ENCODE measurements at regions not wholly inside any gene's neighbourhood (a gene's known extent, or its start where the extent isn't known, plus 50 kb on each side); places are given as distances from the start of the nearest gene placed in this dataset.
A peak's percentile ranks its signal among the peaks of the same experiment; 100 is the strongest.

GRCh38 chr12:130007771-130008170 lies 103.9 kb upstream of the TMEM132D start:
- no peak for DNase-seq (ENCODE audit: low read depth, low spot score)
- TF ChIP-seq CTCF (IDR thresholded peaks at IDR 0.05; ENCODE audit: low read depth, low read length), result no peak
- in situ Hi-C loops (cut with HindIII; ENCODE audit: low sequenced_read_pairs), result no loop called here
- no peak overlapping the region for H3K4me3 ChIP-seq (ENCODE audit: low read depth, low read length)

- in situ Hi-C loops (cut with HindIII; ENCODE audit: low sequenced_read_pairs), result no loop called here
- no peak overlapping the region for H3K4me3 ChIP-seq (ENCODE audit: low read depth, low read length)
- TF ChIP-seq CTCF (IDR thresholded peaks at IDR 0.05; ENCODE audit: low read depth, low read length), result no peak
- DNase-seq (ENCODE audit: low read depth, low spot score), result no peak
Observed at GRCh38 chr12:130008241-130008640, 104.4 kb upstream of the TMEM132D start.

GRCh38 chr12:130009961-130010360 lies 106.1 kb upstream of the TMEM132D start:
- no peak overlapping the region for H3K4me3 ChIP-seq (ENCODE audit: low read depth, low read length)
- no peak for DNase-seq (ENCODE audit: low read depth, low spot score)
- no peak for TF ChIP-seq CTCF (IDR thresholded peaks at IDR 0.05; ENCODE audit: low read depth, low read length)
- in situ Hi-C loops (cut with HindIII; ENCODE audit: low sequenced_read_pairs), result no loop called here

- DNase-seq (ENCODE audit: low read depth, low spot score), result no peak
- H3K4me3 ChIP-seq (ENCODE audit: low read depth, low read length), result no peak overlapping the region
- TF ChIP-seq CTCF (IDR thresholded peaks at IDR 0.05; ENCODE audit: low read depth, low read length), result no peak
- in situ Hi-C loops (cut with HindIII; ENCODE audit: low sequenced_read_pairs), result no loop called here
Observed at GRCh38 chr12:130011611-130012385, 108.0 kb upstream of the TMEM132D start.

GRCh38 chr12:130013771-130014484 lies 110.1 kb upstream of the TMEM132D start:
- peak; percentile 11 for DNase-seq (ENCODE audit: low read depth, low spot score)
- in situ Hi-C loops (cut with HindIII; ENCODE audit: low sequenced_read_pairs), result no loop called here

GRCh38 chr12:130014485-130014807 lies 110.6 kb upstream of the TMEM132D start:
- H3K4me3 ChIP-seq (ENCODE audit: low read depth, low read length), result no peak overlapping the region
- no peak for TF ChIP-seq CTCF (IDR thresholded peaks at IDR 0.05; ENCODE audit: low read depth, low read length)
- DNase-seq (ENCODE audit: low read depth, low spot score), result no peak
- in situ Hi-C loops (cut with HindIII; ENCODE audit: low sequenced_read_pairs), result no loop called here

More at GRCh38 chr12:130013771-130014484, 110.1 kb upstream of the TMEM132D start:
- TF ChIP-seq CTCF (IDR thresholded peaks at IDR 0.05; ENCODE audit: low read depth, low read length), result peak; percentile 68
- no peak overlapping the region for H3K4me3 ChIP-seq (ENCODE audit: low read depth, low read length)
